ENCODE measurements at regions not wholly inside any gene's neighbourhood (a gene's known extent, or its start where the extent isn't known, plus 50 kb on each side); places are given as distances from the start of the nearest gene placed in this dataset.
"Not testable (repeated sequence)": the region's sequence is repeated elsewhere in the genome, so short reads cannot be mapped to it uniquely, and the experiment has no call there.

DNA sequence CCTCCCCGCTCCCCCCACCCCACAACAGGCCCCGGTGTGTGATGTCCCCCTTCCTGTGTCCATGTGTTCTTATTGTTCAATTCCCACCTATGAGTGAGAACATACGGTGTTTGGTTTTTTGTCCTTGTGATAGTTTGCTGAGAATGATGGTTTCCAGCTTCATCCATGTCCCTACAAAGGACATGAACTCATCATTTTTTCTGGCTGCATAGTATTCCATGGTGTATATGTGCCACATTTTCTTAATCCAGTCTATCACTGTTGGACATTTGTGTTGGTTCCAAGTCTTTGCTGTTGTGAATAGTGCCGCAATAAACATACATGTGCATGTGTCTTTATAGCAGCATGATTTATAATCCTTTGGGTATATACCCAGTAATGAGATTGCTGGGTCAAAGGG is 104.3 kb downstream of the MTPN start:
- not testable (repeated sequence) for DNase-seq

DNA sequence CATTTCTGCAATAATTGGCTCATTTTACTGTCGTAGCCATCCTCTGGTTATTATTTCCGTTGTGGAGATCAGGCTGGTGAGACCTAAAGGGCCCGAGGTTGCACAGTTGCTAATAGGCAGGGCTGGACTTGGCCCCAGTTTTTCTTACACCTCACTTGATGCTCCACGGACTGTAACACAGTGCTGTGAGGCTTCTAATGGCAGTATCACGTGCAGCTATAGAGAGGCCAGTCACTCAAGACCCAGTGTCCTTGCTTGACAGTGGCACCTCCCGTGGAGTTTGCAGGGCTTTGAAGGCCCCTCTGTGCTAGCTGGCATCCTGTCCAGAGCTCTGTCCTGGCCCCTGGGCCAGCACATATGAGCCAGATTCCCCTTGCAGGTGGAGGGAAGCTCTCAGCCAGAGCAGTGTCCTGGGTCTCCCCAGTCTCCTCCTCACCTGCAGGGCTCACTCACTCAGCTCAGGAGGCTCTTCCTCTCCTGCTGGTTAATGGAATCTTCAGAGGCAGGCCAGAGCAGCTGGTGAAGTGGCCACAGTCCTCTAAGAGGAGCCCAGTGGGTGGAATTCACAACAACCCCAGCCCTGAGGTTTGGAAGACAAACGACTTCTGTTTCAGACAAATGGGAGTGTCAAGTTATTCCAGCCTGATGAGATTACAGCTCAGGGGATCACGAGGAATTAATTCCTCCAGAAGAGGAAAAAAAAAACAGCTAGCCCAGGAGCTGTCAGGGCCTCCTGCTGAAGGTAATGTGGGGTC is 114.2 kb upstream of the FAM180A start:
- DNase-seq, result no peak

DNA sequence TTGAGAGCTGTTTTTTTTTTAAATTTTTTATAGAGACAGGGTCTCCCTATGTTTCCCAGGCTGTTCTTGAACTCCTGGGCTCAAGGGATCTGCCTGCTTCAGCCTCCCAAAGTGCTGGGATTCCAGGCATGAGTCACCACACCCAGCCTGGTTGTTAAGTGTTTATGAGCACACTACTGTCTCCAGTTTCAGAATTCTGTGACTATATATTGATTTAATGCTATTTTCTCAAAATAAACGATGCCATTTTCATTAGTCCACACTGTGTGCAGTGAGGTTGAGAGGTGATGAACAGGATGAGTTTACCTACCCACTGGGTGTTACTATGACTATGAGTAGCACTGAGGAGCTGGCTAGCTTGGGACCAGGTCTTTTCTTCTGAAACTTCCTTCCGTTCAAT is 110.9 kb upstream of the FAM180A start:
- peak; percentile 54 for DNase-seq

DNA sequence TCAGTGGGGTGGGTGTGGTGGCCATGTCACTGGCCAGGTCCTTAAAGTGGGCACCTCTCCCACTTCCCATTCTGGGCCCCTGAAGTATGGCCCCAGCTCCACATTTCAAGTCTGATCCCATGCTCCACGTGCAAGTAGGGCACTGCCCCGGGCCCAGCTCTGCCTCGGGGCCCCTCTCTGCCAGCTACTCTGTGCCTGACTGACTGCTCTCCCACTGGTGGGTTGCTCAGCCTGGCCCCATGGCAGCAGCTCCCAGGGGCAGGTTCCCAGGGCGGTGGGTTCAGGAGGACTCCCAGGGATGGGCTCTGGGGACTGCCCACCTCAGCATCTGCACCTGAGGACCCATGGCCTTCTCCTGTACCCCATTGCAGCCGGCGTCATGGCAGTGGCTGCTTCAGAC is 110.2 kb upstream of the FAM180A start:
- no peak for DNase-seq

DNA sequence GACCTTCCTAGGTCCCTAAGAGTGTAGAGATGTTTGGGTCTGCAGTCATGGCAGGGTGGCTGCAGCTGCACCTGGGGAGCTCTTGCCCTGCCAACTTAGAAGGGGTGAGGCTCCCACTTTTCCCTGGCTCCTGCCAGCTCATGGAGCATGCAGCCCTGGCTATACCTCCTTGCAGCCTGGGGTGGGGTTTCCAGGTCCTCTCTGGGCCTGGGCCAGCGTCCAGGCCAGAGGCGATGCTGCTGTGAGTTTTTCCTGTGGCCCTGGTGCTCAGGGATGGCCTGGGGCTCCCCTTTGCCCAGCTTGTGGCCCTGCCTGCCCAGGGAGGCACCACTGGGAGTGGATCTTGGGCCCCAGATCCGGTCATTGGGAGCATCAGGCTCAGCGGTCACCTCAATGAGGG is 109.8 kb upstream of the FAM180A start:
- DNase-seq, result no peak

DNA sequence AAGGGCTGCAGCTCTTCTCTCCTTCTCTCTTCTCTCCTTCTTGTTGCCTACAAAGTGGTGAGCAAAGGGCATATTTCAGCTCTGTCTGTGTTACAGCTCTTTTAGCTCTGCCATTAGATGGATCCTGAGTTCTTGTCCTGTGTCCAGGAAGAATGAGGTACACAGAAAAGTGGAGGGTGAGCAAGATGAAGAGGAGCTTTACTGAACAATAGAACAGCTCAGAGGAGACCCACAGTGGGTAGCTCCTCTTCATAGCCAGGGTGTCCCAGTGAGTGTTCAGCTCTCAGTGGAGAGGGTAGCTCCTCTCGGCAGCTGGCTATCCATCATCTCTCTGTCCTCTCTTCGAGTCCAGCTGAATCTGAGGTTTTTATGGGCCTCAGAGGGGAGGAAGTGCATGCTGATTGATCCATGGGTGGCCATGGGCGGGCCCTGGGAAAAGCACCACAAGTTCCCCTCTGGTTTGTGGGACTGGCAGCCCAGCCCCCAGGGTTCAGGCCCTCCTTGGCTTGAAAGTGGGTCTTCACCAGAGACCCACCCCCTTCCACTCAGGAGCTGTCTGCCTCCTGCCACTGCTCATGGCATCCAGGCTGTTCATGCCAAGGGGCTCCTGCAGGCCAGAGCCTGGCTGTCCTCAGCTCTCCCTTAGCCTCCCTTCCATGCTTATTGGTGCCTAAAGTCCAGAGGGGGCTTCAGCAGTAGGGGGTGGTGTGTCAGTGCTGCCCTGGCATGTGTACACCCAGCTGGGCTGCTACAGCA is 109.1 kb upstream of the FAM180A start:
- DNase-seq, result no peak

DNA sequence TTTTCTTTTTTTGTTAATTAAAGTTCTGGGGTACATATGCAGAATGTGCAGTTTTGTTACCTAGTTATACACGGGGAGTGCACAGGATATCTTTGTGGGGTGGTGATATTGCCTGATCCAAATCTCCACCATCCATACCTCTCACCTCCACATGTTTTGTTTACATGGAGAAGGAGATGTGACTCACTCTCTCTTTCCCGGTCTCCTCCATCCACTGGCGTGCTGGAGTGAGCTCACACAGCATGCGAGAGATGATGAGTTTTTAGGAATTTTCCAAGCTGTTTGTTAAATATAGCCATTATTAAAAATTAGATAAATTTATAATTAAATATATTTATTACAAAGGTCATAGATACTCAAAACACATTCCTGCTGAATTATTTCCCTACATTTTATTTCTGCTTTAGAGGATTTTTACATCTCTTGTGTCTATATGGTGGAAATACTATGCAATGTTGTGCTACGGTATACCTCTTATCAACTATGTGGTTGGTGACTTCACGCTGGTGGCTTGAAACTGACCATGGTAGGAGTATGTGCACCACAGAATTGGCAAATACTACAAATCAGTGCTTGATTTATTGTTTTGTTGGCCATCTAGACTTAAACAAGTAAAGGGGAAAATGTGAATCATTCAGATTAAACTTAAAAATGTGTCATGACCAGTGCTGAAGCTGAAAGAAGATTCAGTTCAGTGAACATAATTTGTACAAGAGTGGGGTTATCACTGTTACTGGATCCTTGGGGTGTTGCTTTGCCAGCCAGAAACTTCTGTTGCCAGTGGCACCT is 107.9 kb upstream of the FAM180A start:
- peak; percentile 77 for DNase-seq

DNA sequence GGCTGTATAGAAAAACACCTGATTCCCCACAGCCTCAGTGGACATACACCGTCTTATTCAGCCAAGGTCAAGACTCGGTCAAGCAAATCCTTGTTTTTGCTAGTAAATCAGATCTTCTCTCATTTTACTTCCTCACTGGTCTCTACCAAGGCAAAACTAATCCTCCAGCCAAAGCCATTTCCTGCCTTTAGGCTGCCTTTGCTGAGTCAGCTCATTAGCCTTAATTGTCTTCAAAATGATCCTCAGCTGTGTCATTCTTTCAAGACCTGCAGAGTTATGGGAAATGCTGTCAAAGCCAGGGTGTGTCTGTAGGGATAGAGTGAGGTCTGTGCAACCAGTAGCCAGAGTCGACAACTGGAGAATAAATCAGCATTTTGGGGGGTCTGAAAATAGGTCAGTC is 107.2 kb upstream of the FAM180A start:
- DNase-seq, result peak; percentile 76

DNA sequence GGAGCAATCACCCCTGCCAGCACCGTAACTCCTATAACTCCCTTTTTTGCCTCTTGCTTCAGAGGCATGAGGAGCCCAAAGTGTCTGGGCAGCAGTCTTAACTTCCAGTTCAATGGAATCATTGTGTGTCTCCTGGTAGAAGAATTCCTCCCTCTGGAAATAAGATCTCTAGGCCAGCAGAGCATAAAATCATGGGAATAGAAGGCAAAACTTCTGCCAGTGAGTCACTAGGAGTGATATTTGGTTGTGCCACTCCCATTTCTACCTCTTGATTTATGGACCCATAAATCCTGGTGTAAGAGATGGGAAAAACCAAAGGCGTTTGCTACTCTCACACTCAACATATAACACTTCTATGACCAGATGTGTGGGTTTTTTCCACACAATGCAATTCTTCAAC is 104.9 kb upstream of the FAM180A start:
- peak; percentile 56 for DNase-seq

DNA sequence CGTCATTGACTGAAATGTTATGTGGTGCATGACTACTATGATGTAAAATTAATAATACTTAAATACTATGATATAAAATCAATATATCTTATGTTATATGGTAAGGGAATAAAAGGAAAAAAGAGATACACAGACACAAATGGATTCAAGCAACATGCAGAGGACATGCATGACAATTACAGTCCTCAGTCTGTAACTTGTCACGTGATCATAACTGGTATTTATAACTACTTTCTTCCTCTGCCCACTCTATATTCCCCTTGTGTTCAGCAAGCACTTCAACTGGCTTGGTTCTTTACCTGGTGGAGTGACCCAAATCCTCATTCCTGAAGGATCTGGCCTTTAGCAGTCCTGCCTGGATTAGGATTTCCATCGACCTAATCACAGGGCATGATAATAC is 104.4 kb upstream of the FAM180A start:
- no peak for DNase-seq

DNA sequence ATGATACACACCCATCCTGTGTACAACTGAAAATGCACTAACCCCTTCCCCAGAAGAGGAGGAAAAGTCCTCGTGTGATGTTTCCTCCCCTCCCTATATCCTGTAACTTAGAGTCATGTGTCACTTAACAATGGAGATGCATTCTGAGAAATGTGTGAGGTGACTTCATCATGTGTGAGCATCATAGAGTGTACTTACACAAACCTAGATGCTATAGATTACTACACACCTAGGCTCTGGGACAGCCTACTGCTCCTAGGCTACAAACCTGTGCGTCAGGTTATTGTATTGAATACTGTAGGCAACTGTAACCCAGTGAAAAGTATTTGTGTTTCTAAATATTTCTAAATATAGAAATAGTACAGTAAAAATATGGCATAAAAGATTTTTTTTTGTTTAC is 98.6 kb upstream of the FAM180A start:
- DNase-seq, result no peak

DNA sequence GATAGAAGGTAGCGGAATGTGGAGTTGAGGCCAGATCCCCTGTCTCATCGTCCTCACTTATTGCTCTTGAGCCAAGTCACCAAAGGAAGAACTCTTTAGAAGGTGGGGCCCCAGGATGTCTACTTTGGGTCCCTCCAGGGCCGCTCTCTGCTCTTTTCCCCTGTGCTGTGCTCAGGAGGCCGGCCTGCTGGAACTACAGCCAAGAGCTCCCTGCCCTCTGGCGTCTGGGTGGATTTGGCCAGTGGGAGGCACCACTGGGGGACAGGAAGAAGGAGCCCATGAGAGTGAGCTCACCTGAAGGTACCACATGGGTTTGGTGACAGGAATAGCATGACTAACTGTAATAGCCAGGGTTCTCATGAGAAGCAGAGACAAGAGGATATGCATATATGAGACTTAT is 97.7 kb upstream of the FAM180A start:
- DNase-seq, result no peak

DNA sequence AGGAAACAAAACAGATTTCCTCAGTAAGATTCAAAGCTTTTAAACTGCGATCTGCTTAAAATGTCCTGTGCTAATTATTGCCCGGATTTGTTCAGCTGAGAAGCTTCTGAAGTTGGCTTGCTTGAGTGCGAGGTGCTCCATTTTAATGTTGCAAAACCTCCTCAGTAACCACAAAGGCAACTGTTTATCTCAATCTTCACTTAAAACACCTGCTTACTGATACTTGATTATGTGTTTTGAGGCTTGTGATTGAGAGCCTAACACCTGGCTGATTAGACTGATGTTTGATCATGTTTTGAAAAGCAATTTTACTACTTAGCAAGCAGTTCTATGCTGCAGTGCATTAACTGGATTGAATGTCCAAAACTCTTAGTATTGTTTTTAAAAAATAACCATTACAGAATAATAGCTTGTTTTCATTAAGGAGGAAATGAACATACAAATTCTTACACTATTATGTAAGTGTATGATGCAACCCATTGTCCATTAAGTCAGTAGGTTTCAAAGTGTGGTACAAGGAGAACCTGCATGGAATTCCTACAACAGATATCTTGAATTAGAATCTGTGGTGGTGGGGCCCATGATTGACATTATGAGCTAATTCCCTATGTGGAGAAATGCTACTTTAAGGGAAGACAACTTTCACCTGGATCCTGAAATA is 96.9 kb upstream of the FAM180A start:
- DNase-seq, result no peak

DNA sequence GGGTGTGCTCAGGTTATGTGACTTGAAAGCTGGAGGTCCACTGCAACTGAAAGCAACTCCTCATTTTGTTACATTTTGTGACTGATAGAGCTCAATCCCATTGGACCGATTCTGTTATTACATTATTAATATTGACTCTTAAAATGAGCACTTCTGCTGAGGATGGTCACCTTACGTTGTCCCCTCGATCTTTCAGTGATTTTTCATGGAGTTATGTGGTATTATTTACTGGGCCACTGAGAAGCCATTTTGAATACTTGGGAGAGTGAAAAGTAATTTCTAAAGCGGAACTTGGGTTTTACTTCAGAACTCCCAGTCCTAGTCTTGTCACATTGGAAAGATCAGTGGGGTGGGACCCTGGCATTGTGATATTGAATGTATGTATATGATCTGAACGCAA is 96.3 kb upstream of the FAM180A start:
- DNase-seq, result no peak

DNA sequence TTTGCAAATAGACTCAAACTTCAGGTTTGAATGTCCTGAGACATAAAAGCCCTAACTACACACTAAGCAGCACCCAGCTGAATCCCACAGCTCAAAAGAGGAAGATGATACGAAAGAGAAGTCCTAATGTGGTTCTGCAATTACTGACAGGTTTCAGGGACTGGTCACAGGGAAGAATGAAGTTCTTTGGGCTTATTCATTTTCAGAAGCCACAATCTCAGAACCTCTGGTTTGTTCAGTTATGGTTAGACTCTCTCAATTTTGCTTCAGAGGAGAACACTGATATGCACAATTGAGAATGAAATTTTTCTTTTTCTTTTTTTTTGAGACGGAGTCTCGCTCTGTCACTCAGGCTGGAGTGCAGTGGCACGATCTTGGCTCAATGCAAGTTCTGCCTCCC is 94.6 kb upstream of the FAM180A start:
- DNase-seq, result no peak

DNA sequence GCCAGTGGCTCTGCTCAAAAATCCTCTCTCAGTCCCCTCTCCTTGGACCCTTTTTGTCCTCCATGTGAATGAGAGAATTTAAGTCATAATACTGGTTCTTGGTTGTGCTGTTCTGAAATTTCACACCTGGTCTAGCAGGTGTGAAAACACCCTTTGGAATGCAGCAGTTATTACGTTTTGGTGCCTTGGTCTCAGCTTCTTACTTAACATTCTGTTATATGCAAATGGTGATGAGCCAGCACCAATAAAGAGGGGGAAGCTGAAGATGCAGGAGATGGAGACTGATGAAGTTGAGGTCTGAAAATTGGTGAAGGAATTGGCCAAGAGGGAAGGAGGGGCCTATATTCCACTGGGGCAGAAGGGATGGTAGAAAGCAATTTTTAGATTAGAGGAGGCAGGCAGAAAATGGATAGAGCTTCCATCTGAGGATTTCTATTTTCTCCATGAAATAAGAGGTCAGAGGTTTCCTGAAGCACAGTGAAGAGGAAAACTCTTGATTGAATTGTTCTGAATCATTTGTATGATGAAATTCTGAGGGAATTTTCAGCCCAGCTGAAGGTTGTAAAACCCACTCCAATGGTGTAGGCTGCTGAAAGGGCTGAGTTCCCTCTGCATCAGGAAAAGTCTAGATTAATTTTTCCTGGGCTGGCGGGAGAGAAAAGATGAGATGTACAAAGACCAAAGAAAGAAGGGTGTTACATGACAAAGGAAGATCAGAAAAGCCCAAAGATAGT is 94.0 kb upstream of the FAM180A start:
- peak; percentile 24 for DNase-seq

DNA sequence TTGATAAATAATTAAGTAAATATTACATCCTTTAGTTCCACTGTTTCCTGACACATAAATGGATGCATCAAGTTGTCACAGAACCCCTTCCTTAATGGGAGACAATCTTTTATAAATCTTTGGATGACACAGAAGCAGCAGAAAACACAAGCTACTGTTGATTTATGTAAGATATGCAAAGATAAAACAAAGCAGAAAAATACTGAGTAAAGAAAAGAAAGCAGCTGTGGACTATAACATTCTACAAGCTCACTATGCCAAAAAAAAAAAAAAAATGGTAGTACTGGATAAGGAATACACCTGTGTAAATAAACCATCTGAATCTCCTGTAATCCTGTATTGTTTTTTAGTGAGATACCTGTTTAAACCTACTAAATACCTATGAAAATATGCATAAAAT is 92.0 kb upstream of the FAM180A start:
- DNase-seq, result no peak

DNA sequence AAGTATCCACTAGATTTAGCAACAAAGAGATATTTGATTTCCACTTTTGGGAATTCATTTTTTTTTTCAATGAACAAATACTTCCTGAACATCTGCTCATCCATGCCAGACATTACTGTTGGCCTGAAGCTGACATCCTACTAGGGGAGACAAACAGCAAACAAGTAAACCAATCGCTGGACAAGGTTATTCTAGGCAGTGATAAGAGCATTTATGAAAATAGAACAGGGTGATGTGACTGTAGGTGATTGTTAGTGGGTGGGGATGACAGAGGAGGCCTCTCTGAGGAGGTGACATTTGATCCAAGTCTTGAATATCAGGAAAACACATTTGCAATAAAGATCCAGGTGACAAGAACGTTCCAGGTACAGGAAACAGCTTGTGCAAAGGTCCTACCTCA is 89.1 kb upstream of the FAM180A start:
- no peak for DNase-seq

DNA sequence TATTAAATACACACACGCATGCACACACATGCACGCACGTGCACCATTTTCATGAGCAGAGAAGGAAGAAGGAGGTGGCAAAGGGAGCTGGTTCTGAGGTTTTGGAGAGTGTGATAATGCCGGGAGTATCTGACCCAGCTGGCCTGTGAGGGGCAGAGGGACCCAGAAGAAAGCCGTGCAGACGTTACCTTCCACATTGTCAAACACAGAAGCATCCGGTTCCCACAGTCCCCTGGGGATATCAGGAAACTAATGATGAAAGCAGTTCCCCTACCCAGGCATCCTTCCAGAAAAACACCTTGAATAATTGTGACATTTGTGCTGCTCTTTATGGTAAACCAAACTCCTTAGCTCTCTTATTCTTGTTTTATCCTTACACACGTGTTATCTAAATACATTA is 85.7 kb upstream of the FAM180A start:
- DNase-seq, result no peak

DNA sequence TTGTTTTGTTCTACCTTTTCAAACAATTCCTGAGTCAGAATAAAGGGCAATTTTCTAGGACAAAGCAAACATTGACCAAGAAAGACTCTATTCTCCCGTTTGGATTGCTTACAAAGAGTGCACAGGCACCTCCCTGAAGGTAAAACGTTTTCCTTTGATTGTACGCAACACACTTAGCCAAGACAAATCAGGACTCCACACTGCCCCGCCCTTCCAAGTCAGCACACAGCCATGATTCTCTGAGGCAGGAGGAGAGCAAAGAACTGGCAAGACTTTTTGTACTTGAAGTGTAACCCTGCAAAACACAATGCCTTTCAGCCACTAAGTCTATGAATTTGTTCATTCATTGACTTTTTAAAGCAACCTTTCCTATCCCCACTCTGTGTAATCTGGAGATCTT is 85.0 kb upstream of the FAM180A start:
- DNase-seq, result no peak

DNA sequence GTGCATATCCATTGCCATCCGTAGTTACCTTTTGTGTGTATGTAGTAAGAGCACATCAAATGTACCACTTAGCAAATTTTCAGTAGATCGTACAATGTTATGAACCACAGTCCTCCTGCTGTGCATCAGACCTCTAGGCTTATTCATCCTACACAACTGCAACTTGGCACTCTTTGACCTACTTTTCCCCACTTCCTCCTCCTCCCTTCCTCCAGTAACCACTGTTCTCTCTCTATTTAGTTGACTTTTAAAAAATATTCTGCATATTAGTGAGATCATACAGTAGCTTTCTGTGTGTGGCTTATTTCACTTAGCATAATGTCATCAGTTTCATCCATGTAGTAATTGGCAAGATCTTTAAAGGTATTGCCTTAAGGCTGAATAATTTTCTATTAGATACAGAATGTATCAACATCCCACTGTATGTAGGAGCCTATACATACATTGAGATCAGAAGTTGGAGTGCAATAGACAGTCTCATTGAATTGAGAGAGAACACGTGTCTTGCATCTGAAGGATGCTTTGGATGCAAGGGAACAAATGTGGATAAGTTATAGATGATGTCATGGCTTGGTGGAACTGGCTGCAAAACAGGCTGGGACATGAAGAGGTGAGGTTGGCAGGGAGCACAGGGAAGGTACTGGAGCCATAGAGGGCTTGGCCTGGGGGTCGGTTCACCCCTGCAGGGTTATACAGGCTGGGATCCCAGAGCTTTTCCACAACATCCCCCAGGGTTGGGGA is 83.0 kb upstream of the FAM180A start:
- DNase-seq, result no peak

DNA sequence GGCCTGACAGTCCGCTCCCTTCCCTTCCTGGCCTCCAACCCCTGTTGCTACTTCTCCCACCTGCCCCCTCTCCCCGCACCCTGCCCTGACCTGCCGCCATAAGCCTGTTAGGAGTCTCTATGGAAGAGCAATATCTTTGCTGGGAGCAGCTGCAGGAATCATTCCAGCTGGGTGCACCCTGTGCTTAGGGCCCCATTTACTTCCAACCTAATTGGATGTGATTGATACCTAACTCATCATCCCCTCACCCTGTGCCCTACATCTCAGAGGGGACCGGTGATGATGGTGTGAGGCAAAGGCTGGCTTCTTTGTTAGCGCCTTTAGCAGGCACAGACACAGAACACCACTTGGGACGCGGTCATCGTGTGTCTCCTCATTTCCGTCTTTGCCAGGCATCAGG is 80.0 kb upstream of the FAM180A start:
- DNase-seq, result no peak
